Neural progenitor cell (in vitro differentiated cells): ENCODE measurements at regions not wholly inside any gene's neighbourhood (a gene's known extent, or its start where the extent isn't known, plus 50 kb on each side); places are given as distances from the start of the nearest gene placed in this dataset.

Experiments used
- CTCF ChIP-seq: fragments of 200-600 bp; sonication (generic); IDR thresholded peaks from 2 replicates; pipeline ENCODE4 v1.5.1; 2017; ENCODE audit warnings: antibody characterized with exemption, mild to moderate bottlenecking
- EZH2 ChIP-seq: fragments of 200-600 bp; sonication (generic); IDR thresholded peaks from 2 replicates; pipeline ENCODE4 v1.6.1; 2017; ENCODE audit warnings: antibody characterized with exemption, mild to moderate bottlenecking, moderate library complexity
- EZH2phosphoT487 ChIP-seq: fragments of 200-600 bp; sonication (generic); IDR thresholded peaks from 2 replicates; pipeline ENCODE4 v1.6.1; 2017; ENCODE audit warnings: antibody characterized with exemption

- TF ChIP-seq CTCF, result no peak
- no peak for TF ChIP-seq EZH2phosphoT487
- TF ChIP-seq EZH2, result no peak
These were observed 186.6 kb downstream of the CPEB2 start for GRCh38 chr4:15188605-15189539.
